Activated CD4-positive, alpha-beta T cell treated with anti-CD3 and anti-CD28 coated beads, Interleukin-2, amount 50 U/mL, for 16 hours (primary cell): ENCODE measurements at regions not wholly inside any gene's neighbourhood (a gene's known extent, or its start where the extent isn't known, plus 50 kb on each side); places are given as distances from the start of the nearest gene placed in this dataset.

Experiments used
- DNase-seq: peaks from one replicate; pipeline ENCODE4 v3.0.0-alpha.2; 2020

GRCh38 chr13:78770601-78771000, 111.6 kb upstream of the OBI1 start:
- DNase-seq: no peak

DNA sequence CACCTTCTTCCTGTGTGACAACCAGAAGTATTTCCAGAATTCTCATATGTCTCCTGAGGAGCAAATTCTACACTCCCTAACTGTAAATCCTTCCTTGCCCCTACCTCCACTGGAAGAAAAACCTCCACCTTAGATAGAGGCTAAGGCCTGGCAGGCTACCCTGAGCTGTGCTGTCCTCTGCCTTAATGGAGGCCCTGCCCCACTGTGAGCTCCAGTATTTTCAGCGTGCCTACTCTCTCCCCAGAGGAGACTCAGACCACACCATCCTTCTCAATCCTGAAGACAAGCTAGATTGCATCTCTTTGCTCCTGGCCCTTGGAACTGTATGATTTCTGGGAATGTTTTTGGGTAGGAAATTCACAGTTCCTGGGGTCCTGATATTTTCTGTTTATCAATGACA, 110.0 kb upstream of the OBI1 start:
- DNase-seq: no peak

DNA sequence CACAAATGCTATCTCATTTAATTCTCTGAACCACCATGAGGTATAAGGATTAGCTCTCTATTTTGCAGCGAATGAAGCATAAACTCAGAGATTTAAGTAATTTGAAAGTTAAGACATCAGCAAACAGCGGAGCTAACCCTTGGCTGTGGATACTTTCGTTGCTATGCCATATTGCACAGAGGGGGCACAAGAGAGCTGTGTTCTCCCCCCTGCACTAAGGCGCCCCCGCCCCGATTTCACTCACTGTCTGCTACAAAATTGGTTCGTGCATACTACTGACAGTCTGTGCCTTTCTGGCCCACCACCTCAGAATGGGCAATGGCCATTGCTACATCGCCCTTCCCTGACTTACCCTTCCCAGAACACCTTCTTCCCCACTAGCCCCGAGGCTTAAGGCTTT, 105.7 kb upstream of the OBI1 start:
- no peak for DNase-seq

DNA sequence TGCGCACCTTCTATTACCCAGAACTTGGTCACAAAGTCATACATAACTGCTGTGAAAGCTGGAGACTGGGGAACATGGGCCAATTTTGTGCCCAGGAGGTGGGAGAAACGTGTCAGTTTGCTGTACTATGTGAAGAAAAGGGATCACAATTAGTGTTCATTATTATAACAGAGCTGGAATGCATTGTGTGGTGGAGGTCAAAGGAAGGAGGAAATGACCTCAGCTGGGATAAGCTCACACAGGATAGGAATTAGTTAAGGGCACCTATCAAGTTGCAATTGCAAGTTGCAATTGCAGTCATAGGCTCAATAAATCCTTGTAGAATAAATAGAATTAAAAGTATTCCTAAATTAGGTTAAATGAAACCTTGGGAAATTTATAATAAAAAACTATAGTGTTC, 103.9 kb upstream of the OBI1 start:
- DNase-seq: no peak

DNA sequence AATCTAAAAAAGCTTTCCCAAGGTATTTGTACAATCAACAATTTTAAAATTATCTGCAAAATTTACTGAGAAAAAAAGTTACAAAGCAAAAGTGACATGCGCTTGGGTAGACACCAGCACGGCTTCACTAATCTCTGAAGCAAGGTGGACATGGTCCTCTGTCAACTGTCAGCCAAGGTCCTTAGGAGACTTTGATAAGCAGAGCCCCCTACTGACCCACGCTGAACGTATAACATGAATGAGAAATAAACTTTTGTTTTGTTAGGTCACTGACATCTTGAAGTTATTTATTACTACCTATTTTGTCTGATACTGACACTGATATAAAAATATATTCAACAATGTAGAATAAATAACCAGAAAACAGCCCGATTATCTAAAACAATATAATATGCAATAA, 100.7 kb upstream of the OBI1 start:
- DNase-seq: no peak

DNA sequence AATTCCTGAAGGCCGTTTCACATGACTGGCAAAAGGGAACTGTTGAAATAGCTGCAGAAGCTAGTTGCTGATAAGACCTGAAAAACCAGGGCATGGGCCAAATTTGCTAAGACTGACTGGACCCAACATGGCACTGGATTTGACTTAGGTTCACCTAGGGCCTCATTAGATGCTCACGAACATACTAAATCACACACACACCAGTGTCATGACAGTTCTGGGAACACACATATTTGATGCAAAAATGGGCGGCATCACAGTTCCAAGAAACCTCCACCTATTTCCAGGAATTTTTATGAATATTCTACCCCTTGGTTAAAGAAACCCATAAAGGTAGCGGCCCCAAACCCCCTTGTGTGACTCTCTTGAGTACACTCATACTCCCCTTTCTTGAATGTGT, 99.6 kb upstream of the OBI1 start:
- no peak for DNase-seq

- no peak for DNase-seq
These were observed 94.5 kb upstream of the OBI1 start for GRCh38 chr13:78753435-78753834.

DNA sequence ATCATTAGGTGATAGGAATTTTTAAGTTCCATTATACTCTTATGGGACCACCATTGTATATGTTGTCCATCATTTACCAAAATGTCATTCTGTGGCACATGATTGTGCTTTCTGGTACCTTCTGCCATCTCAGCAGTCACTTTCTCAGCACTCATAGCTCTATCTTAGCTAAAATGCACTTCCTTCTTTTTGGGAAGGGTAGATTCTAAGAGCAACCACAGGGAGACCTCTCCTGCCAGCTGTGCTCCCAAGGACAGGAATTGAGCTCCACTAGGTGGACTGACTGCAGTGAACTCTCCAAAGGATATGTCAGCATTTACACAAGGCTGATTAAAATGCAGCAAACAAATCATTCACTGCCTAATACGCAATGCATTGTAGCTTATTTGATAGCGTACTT, 91.8 kb upstream of the OBI1 start:
- DNase-seq: no peak

DNA sequence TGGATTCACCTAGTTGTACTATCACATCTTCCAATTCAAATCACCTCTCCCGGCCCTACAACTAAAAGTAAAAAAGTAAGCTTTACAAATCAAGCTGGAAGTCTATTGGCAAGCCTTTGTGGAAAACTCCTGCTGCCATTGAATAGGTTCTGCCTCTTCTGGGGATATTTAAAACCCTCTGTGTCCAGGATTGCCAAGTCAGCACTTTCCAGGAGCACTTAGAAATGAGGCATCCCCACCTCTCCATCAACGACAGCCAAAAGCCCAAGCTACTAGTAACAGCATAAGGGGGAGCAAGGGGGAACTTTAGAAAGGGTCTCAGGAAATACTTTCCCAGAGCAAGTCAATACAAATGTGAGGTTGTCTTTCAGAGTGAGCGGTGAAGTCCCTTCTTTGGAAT, 85.0 kb upstream of the OBI1 start:
- no peak for DNase-seq

GRCh38 chr13:78742659-78743058, 83.7 kb upstream of the OBI1 start:
- DNase-seq: no peak

DNA sequence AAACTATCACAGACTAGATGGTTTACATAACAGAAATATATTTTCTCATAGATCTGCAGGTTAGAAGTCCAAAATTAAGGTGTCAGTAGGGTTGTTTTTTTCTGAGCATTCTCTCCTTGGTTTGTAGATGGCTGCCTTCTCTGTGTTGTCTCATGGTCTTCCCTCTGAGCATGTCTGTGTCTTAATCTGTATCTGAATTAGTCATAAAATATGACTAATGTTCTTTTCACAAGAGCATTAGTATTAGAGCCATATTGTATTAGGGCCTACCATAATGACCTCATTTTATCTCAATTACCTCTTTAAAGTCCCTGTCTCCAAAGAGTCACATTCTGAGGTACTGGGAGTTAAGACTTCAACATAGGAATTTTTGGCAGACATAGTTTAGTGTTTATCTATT, 77.2 kb upstream of the OBI1 start:
- DNase-seq: no peak

GRCh38 chr13:78732445-78733017, 73.6 kb upstream of the OBI1 start:
- no peak for DNase-seq

DNA sequence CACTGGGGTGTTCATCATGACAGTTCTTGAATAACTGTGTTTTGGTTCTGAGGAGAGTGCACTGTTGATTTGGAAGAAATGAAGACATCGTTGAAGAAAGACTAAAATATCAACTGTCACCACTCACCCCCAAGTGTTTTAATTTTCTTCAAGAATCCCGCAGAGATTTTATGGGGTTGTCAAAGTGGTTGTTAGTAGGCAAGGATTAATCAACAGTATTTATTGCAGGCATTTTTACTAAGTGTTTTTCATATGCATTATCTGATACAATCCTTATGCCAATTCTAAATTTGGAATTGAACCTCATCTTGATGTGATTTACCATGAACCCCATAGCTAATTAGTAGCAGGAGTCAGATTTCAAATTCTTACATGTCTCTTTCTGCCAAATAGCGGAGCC, 63.7 kb upstream of the OBI1 start:
- DNase-seq: no peak

- no peak for DNase-seq
These were observed 60.4 kb upstream of the OBI1 start for GRCh38 chr13:78719367-78719766.

DNA sequence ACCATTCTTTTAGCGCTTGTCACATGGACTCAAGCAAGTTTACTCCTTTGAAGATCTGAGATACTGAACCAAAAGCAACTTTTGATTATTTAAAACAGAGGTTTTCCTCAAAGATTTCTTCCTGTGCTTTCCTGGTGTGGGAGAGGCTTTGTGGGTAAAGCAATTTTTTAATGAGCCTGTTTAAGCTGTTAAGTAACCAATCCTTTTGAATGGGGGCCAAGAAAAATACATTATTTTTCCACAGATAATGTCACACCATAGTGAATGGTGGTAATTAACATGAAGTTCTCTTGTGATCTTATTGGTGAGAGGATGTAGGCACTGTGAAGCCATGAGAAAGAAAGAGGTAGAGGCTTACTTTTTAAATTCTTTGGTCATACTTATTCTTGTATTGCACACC, 55.8 kb upstream of the OBI1 start:
- no peak for DNase-seq

DNA sequence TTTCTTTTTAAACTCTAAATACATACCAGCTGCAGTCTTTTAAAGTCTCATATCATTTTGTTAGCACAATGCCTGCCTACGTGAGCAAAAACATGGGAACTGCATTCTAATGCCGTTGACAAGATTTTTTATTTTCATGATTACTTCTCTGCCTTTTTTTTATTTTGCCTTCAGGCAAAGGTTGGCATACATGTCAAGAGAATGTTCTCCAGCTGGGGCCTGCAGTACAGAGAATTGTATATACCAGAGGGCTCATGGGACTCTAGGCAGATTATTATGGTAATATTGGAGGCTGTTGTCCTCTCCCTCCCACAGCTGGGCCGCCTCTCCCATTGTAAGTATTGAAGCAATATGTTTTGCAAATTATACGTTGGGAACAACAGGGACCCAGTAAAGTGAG, 53.9 kb upstream of the OBI1 start:
- DNase-seq: no peak

- DNase-seq: no peak
These were observed 50.1 kb upstream of the OBI1 start for GRCh38 chr13:78709028-78709427.
